GM12891 (cell line): ENCODE measurements at regions not wholly inside any gene's neighbourhood (a gene's known extent, or its start where the extent isn't known, plus 50 kb on each side); places are given as distances from the start of the nearest gene placed in this dataset.
"Not testable (repeated sequence)": the region's sequence is repeated elsewhere in the genome, so short reads cannot be mapped to it uniquely, and the experiment has no call there.

Experiments
- DNase-seq: peaks from one replicate; pipeline ENCODE4 v3.0.0; 2011; ENCODE audit warnings: low spot score; ENCODE audit not compliant: insufficient read length
- FAIRE-seq: peaks from 2 replicates; lab custom pipeline; 2011; peaks lifted over from hg19 to GRCh38; lab: Jason Lieb, UNC
- PAX5 ChIP-seq: IDR thresholded peaks from 2 replicates; pipeline ENCODE4 v1.6.1; 2011; ENCODE audit warnings: low read length, moderate library complexity, mild to moderate bottlenecking; ENCODE audit not compliant: insufficient read depth, severe bottlenecking
- POLR2A ChIP-seq: IDR thresholded peaks from 2 replicates; pipeline ENCODE4 v1.6.1; 2011; ENCODE audit warnings: low read depth, low read length, control low read depth
- POLR2AphosphoS5 ChIP-seq: IDR thresholded peaks from 2 replicates; pipeline ENCODE4 v1.6.1; 2011; ENCODE audit warnings: low read depth, low read length, control low read depth
- POU2F2 ChIP-seq: IDR thresholded peaks from 2 replicates; pipeline ENCODE4 v1.6.1; 2011; ENCODE audit warnings: low read depth, mild to moderate bottlenecking, control low read depth, low read length, moderate library complexity
- SPI1 ChIP-seq: IDR thresholded peaks from 2 replicates; pipeline ENCODE4 v1.6.1; 2011; ENCODE audit warnings: low read depth, low read length, control low read depth
- TAF1 ChIP-seq: IDR thresholded peaks from 2 replicates; pipeline ENCODE4 v1.6.1; 2011; ENCODE audit warnings: low read depth, low read length, control low read depth

- DNase-seq (no peak), FAIRE-seq (no peak)
- TF ChIP-seq POLR2A, result no peak
- no peak for TF ChIP-seq PAX5
- no peak for TF ChIP-seq SPI1
- TF ChIP-seq POU2F2, result no peak
- no peak for TF ChIP-seq POLR2AphosphoS5
- TF ChIP-seq TAF1, result no peak
Observed at GRCh38 chr13:78078168-78078567, 159.5 kb upstream of the EDNRB start.

GRCh38 chr13:78067290-78067689 lies 148.7 kb upstream of the EDNRB start:
- TF ChIP-seq PAX5, result no peak
- no peak for TF ChIP-seq SPI1
- TF ChIP-seq POLR2A, result no peak
- no peak for TF ChIP-seq POU2F2
- no peak for TF ChIP-seq POLR2AphosphoS5
- no peak for TF ChIP-seq TAF1
- no peak for DNase-seq
- FAIRE-seq, result no peak

- no peak for DNase-seq
- FAIRE-seq, result no peak
- TF ChIP-seq POU2F2 (no peak), TAF1 (no peak), PAX5 (no peak), POLR2A (no peak), POLR2AphosphoS5 (no peak), SPI1 (no peak)
Observed at GRCh38 chr13:78065141-78065540, 146.5 kb upstream of the EDNRB start.

GRCh38 chr13:78061806-78062205 lies 143.2 kb upstream of the EDNRB start:
- DNase-seq (no peak), FAIRE-seq (no peak)

GRCh38 chr13:78060966-78061365 lies 142.3 kb upstream of the EDNRB start:
- DNase-seq, result no peak
- no peak for FAIRE-seq
- TF ChIP-seq POLR2A (no peak), POU2F2 (no peak), SPI1 (no peak), PAX5 (no peak), TAF1 (no peak), POLR2AphosphoS5 (no peak)

More at GRCh38 chr13:78061806-78062205, 143.2 kb upstream of the EDNRB start:
- TF ChIP-seq TAF1 (no peak), POLR2AphosphoS5 (no peak), POU2F2 (no peak), POLR2A (no peak), SPI1 (no peak), PAX5 (no peak)

GRCh38 chr13:78056865-78057264 lies 138.2 kb upstream of the EDNRB start:
- not testable (repeated sequence) for DNase-seq, FAIRE-seq

- TF ChIP-seq POLR2A (no peak), SPI1 (no peak), POLR2AphosphoS5 (no peak), TAF1 (no peak), PAX5 (no peak), POU2F2 (no peak)
Observed at GRCh38 chr13:78054157-78054556, 135.5 kb upstream of the EDNRB start.

GRCh38 chr13:78047151-78047550 lies 128.5 kb upstream of the EDNRB start:
- FAIRE-seq, result no peak
- no peak for DNase-seq
- no peak for TF ChIP-seq POLR2A
- TF ChIP-seq PAX5, result no peak
- no peak for TF ChIP-seq SPI1
- TF ChIP-seq TAF1, result no peak
- TF ChIP-seq POLR2AphosphoS5, result no peak
- no peak for TF ChIP-seq POU2F2

More at GRCh38 chr13:78054157-78054556, 135.5 kb upstream of the EDNRB start:
- FAIRE-seq (no peak), DNase-seq (no peak)

- TF ChIP-seq TAF1 (no peak), POLR2A (no peak), POU2F2 (no peak), PAX5 (no peak), POLR2AphosphoS5 (no peak), SPI1 (no peak)
- DNase-seq (no peak), FAIRE-seq (no peak)
Observed at GRCh38 chr13:78046331-78046730, 127.7 kb upstream of the EDNRB start.

- TF ChIP-seq POLR2A (no peak), POLR2AphosphoS5 (no peak), PAX5 (no peak), TAF1 (no peak)
- FAIRE-seq (no peak), DNase-seq (no peak)
Observed at GRCh38 chr13:78045916-78046315, 127.3 kb upstream of the EDNRB start.

GRCh38 chr13:78041366-78041765 lies 122.7 kb upstream of the EDNRB start:
- DNase-seq, FAIRE-seq: not testable (repeated sequence)
